Body of pancreas (tissue), 4 donors: ENCODE measurements at regions not wholly inside any gene's neighbourhood (a gene's known extent, or its start where the extent isn't known, plus 50 kb on each side); places are given as distances from the start of the nearest gene placed in this dataset.

Experiments used
- CTCF ChIP-seq, 7 experiments: fragments of 450-650 bp in 4 of 7; fragments of 200-600 bp in 3 of 7; sonication (generic) in 3 of 7; IDR thresholded peaks; one replicate each; pipeline ENCODE4 v1.5.1; 2016 to 2019; ENCODE audit warnings: antibody characterized with exemption in 7 of 7
- POLR2A ChIP-seq, 3 donors: fragments of 450-650 bp; IDR thresholded peaks; one replicate each; pipeline ENCODE4 v1.6.1; 2016; ENCODE audit warnings: antibody characterized with exemption in 3 of 3, mild to moderate bottlenecking in 2 of 3

GRCh38 chr12:98220636-98221035, 294.8 kb upstream of the TMPO start:
- TF ChIP-seq CTCF (IDR thresholded peaks at IDR 0.05) (no peak), POLR2A (IDR thresholded peaks at IDR 0.05) (no peak)
